ENCODE measurements at regions not wholly inside any gene's neighbourhood (a gene's known extent, or its start where the extent isn't known, plus 50 kb on each side); places are given as distances from the start of the nearest gene placed in this dataset.
"Not testable (repeated sequence)": the region's sequence is repeated elsewhere in the genome, so short reads cannot be mapped to it uniquely, and the experiment has no call there.

GRCh38 chr2:133888621-133889219, 320.5 kb upstream of the NCKAP5 start:
- DNase-seq, result no peak

DNA sequence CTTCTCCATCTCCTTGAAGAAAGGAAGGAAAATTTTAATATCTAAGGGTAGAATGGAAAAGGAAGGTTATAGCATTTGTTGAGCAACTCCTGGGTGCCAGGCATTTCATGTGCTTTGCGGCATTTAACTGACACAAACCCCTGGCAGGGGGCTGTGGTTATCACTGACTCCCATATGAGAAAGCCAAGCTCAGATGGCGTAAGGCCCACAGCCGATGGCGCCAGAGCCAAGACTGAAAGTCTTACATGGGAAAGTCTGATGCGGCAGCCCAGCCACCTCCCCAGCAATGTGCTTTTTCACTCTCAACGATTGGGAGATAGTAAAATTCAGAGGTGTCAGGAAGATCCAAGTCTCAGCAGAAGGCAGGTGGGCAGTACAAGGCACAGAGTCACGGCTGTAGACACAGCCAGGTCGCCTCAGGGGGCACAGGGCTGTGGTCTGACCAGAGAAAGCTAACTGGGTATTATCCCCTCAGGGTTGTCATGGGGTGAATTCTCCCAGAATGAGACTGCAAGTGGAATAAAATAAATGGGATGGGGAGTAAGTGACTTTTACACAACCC, 324.2 kb upstream of the NCKAP5 start:
- DNase-seq, result no peak

DNA sequence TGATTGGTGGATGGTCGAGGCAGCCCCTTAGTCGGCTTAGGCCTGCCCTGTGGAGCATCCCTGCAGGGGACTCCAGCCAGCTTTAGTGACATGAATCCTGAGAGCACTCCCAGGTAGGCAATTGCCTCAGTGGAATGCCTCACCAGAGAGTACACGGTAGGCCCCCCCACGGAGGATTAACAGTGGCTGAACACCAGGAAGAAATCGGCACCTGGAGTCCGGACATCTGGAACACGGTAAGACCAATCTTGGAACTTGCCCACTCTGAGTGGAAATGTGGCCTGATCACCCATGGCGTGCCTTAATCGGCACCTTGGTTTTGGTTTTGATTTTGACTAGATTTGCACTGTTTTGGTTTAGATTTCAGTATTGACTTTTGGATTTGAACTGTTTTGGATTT, 326.2 kb upstream of the NCKAP5 start:
- DNase-seq, result no peak

GRCh38 chr2:133897838-133898237, 329.6 kb upstream of the NCKAP5 start:
- DNase-seq, result not testable (repeated sequence)

- DNase-seq, result no peak
Observed at GRCh38 chr2:133900909-133901308, 332.6 kb upstream of the NCKAP5 start.

- no peak for DNase-seq
Observed at GRCh38 chr2:133906396-133906795, 338.1 kb upstream of the NCKAP5 start.

DNA sequence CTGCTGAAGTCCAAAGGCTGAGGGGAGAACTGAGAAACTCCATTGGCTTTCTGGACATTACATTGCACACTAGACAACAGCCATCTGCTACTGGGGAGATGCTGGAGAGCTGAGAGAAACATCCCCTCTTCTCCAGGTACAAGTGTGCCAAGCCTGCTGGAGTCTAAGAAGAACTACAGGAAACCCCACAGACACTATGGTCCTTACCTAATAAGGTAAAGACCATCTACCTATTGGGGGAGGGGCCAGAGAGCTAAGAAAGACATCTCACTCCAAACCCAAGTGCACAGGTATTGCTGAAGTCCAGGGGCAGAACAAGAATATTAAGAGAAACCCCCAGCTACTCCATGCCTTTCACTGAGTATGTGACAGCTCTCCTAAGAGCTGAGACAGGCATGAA, 338.7 kb upstream of the NCKAP5 start:
- no peak for DNase-seq

DNA sequence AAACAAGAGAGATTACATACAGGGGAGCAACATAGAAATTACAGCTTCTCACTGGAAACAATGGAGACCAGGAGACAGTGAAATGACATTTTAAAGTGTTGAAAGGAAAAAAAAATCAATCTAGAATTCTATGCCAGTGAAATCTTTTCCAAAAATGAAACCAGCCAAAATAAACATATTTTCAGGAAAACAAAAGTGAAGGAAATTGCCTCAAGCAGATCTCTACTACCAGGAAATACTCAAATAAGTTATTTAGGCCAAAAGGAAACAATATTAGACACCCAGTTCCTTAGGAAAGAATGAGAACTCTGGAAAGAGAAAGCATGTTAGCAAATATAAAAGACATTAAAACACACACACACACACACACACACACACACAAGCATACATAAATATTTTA, 339.9 kb upstream of the NCKAP5 start:
- DNase-seq, result no peak

DNA sequence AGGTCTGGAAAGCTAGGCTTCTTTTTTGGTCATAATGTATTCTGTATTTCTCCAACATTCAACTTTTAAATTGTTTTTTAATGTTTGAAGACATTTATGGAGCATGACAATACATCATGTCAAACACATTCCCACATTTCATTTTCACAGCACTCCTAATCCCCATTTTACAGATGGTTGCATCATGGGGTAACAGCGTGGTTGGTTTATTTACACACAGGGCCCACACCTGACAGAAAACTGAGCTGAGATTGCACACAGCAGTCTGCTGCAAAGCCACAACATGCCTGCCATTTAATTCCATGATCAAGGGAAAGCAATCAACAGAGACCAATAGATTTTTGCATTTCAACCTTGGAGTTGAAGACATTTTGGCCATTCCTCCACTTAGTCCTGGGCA, 335.7 kb upstream of the MGAT5 start:
- DNase-seq, result no peak

GRCh38 chr2:133919285-133919684, 334.6 kb upstream of the MGAT5 start:
- no peak for DNase-seq

DNA sequence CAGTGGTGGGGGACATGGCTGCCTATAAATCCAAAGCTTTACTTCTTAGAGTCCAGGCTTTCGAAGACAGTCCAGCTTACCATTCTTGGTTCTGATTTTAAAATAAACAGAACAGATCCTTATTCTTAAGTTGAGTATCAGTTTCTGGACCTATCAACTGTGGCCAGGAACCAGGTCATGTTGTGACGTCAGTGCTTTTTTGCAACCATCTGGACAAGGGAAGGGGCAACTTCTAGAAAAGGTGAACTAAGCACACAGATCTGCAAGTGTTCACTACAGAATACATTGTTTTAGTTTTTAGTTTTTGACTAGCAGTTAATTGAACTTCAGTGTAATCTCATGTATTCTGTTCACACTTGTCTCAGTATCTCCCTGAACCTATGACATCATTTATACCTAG, 326.0 kb upstream of the MGAT5 start:
- no peak for DNase-seq

GRCh38 chr2:133936096-133936495, 317.8 kb upstream of the MGAT5 start:
- DNase-seq, result no peak

- DNase-seq, result no peak
Observed at GRCh38 chr2:133936601-133937000, 317.3 kb upstream of the MGAT5 start.

DNA sequence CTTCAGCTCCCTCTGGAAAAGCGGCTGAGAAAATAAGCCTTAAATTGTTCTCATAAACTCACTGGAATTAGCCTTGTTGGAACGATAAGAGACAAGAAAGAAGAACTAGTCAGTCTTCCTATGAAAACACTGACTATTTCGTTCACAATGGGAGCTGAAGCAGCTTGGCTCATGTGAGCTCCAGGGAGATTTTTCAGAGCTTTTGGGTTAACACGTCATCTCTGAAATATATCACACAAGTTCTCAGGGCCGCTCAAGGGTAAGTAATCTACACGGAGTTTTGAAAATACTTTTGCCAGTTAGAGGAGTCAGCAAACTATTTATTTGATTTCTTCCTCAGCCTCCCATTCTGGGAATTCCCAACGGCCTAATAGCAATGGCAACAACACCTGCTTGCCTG, 316.2 kb upstream of the MGAT5 start:
- DNase-seq, result no peak

DNA sequence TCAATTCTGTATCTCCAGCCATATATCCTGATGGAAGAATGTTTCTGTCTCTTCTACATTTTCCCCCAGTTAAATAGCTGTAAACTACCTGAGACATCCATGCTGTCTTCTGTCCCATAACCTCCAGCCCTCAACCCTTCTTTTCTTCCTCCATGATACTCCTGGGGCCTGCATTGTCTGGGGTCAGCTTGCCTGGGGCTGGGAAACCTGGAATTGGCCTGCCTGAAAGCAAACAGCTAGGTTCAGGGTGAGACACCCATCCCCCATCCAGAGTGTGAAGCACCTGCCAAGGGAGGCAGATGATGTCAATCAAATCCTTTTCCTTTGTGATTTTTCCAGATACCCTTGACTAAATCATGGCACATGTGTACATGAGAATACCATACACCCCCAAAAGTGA, 313.7 kb upstream of the MGAT5 start:
- no peak for DNase-seq

DNA sequence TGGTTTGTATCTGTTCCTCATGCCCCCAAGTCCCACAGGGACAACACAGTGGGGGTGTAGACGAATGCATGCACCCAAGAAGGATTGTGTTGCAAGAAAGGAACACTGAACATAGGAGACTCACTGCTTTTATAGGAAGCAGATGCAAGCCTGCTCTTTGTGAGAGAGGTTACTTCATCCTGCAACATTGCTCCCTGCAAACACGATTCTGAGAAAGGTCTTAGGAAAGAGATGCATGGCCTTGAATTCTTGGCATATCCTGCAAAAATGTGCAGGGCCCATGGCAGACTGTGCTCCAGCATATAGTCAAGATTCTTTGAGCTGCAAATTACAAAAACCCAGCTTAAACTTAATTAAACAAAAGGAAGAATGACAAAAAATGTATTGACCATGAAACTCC, 312.2 kb upstream of the MGAT5 start:
- DNase-seq, result no peak

- no peak for DNase-seq
Observed at GRCh38 chr2:133942398-133942797, 311.5 kb upstream of the MGAT5 start.

- no peak for DNase-seq
Observed at GRCh38 chr2:133943108-133943507, 310.8 kb upstream of the MGAT5 start.

- no peak for DNase-seq
Observed at GRCh38 chr2:133945089-133945488, 308.8 kb upstream of the MGAT5 start.

- no peak for DNase-seq
Observed at GRCh38 chr2:133947057-133947456, 306.8 kb upstream of the MGAT5 start.

- DNase-seq, result no peak
Observed at GRCh38 chr2:133948610-133949290, 305.1 kb upstream of the MGAT5 start.

DNA sequence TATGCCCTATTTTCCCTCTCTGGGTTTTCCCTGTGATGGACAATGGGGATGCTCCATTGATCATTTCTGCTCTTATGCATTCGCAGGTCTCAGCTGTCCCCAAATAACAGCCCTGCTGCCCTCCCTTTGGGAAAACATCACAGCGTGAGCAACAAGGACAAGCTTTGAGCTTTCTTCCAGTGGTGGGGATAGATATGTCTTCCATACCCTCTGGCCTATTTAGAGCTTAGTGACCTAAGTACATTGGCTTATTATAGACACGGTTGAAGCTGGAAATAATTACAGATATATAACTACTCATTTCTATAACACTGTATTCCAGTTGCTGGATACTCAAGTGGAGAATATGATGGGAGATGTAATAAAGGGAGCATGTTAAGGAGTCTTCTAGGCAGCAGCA, 304.3 kb upstream of the MGAT5 start:
- DNase-seq, result no peak

- DNase-seq, result no peak
Observed at GRCh38 chr2:133951209-133951608, 302.7 kb upstream of the MGAT5 start.

- DNase-seq, result no peak
Observed at GRCh38 chr2:133952420-133952819, 301.5 kb upstream of the MGAT5 start.

GRCh38 chr2:133952896-133953295, 301.0 kb upstream of the MGAT5 start:
- no peak for DNase-seq

All from NCI-H187 treated with DMSO at 0.1 percent for 48 hours (cell line).